ENCODE measurements at regions not wholly inside any gene's neighbourhood (a gene's known extent, or its start where the extent isn't known, plus 50 kb on each side); places are given as distances from the start of the nearest gene placed in this dataset.

DNA sequence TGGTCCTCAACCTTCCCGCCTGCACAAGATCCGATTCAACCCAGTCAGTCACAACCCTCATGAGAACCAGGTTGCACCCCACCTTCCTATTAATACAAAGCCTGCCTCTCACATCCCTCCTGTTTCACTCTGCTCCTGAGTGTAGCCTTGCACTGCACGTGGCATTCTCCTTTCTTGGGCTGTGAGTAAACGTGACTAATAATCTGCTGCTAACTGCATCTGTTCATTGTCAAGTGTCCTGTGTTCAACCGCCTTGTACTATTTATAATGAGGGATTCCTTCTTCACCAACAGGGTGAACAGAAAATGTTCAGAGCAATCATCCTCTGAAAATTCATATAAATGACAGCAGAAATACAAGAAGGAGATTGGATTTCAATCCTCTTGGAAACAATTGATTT, 1608.2 kb downstream of the SLITRK5 start:
- TF ChIP-seq POLR2AphosphoS5 (IDR thresholded peaks at IDR 0.05) (no peak), POLR2A (IDR thresholded peaks at IDR 0.05) (no peak)
- TF ChIP-seq, protein P1, sequence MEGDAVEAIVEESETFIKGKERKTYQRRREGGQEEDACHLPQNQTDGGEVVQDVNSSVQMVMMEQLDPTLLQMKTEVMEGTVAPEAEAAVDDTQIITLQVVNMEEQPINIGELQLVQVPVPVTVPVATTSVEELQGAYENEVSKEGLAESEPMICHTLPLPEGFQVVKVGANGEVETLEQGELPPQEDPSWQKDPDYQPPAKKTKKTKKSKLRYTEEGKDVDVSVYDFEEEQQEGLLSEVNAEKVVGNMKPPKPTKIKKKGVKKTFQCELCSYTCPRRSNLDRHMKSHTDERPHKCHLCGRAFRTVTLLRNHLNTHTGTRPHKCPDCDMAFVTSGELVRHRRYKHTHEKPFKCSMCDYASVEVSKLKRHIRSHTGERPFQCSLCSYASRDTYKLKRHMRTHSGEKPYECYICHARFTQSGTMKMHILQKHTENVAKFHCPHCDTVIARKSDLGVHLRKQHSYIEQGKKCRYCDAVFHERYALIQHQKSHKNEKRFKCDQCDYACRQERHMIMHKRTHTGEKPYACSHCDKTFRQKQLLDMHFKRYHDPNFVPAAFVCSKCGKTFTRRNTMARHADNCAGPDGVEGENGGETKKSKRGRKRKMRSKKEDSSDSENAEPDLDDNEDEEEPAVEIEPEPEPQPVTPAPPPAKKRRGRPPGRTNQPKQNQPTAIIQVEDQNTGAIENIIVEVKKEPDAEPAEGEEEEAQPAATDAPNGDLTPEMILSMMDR (IDR thresholded peaks at IDR 0.05) = no peak
